GM23338 (cell line): ENCODE measurements at regions not wholly inside any gene's neighbourhood (a gene's known extent, or its start where the extent isn't known, plus 50 kb on each side); places are given as distances from the start of the nearest gene placed in this dataset.

ENCODE experiments used
- ATAC-seq: fragments of 200-7000 bp; cut with Tn5 transposase; 3 replicates; pipeline ENCODE4 v1.9.1; 2020
- DNase-seq: peaks from one replicate; pipeline ENCODE4 v3.0.0-alpha.2; 2015; ENCODE audit warnings: low spot score
- H2AFZ ChIP-seq: fragments of 200-600 bp; sonication (generic); 2 replicates; pipeline ENCODE4 v1.8.0; 2016; ENCODE audit warnings: antibody characterized with exemption, mild to moderate bottlenecking, moderate library complexity
- H3F3A ChIP-seq: fragments of 200-600 bp; sonication (generic); replicated peaks from 2 replicates; pipeline ENCODE4 v1.8.0; 2017; ENCODE audit warnings: antibody characterized with exemption, mixed run types, low read depth
- H3K27ac ChIP-seq: fragments of 200-600 bp; sonication (generic); 2 replicates; pipeline ENCODE4 v1.6.1; 2016; ENCODE audit warnings: low read depth
- H3K27me3 ChIP-seq: fragments of 200-600 bp; sonication (generic); 2 replicates; pipeline ENCODE4 v1.8.0; 2016; ENCODE audit warnings: mild to moderate bottlenecking, mixed run types, moderate library complexity; ENCODE audit not compliant: insufficient read depth
- H3K36me3 ChIP-seq: fragments of 200-600 bp; sonication (generic); 2 replicates; pipeline ENCODE4 v1.8.0; 2016; ENCODE audit warnings: mild to moderate bottlenecking; ENCODE audit not compliant: insufficient read depth
- H3K4me1 ChIP-seq: fragments of 200-600 bp; sonication (generic); 2 replicates; pipeline ENCODE4 v1.8.0; 2016; ENCODE audit warnings: mild to moderate bottlenecking, moderate library complexity; ENCODE audit not compliant: insufficient read depth
- H3K4me2 ChIP-seq: fragments of 200-600 bp; sonication (generic); 2 replicates; pipeline ENCODE4 v1.7.1; 2017; ENCODE audit warnings: mixed run types
- H3K4me3 ChIP-seq: fragments of 200-600 bp; sonication (generic); 2 replicates; pipeline ENCODE4 v1.6.1; 2016; ENCODE audit warnings: mixed run types
- H3K79me2 ChIP-seq: fragments of 200-600 bp; sonication (generic); replicated peaks from 2 replicates; pipeline ENCODE4 v1.8.0; 2017; ENCODE audit warnings: mild to moderate bottlenecking; ENCODE audit not compliant: insufficient read depth
- H3K9me2 ChIP-seq: fragments of 200-600 bp; sonication (generic); 2 replicates; pipeline ENCODE4 v1.8.0; 2017; ENCODE audit not compliant: insufficient read depth
- H4K20me1 ChIP-seq: fragments of 200-600 bp; sonication (generic); replicated peaks from 2 replicates; pipeline ENCODE4 v1.8.0; 2017; ENCODE audit warnings: mild to moderate bottlenecking; ENCODE audit not compliant: insufficient read depth
- H3K27ac Mint-ChIP-seq: 2 replicates; pipeline ENCODE4 v1.8.0; 2020; ENCODE audit warnings: inconsistent platforms, mild to moderate bottlenecking, moderate library complexity, mixed read lengths
- H3K27me3 Mint-ChIP-seq: 3 replicates; pipeline ENCODE4 v1.8.0; 2022; ENCODE audit warnings: low read depth, mild to moderate bottlenecking, moderate library complexity, mixed read lengths, inconsistent platforms; ENCODE audit not compliant: insufficient read depth, poor library complexity
- H3K36me3 Mint-ChIP-seq: 3 replicates; pipeline ENCODE4 v1.8.0; 2021; ENCODE audit warnings: low read depth, mild to moderate bottlenecking, inconsistent platforms, moderate library complexity, mixed read lengths
- H3K4me1 Mint-ChIP-seq: 3 replicates; pipeline ENCODE4 v1.8.0; 2020; ENCODE audit warnings: mild to moderate bottlenecking, inconsistent platforms, mixed read lengths
- H3K4me3 Mint-ChIP-seq: 3 replicates; pipeline ENCODE4 v1.8.0; 2021; ENCODE audit warnings: moderate library complexity, mild to moderate bottlenecking, inconsistent platforms, mixed read lengths
- H3K9me3 Mint-ChIP-seq: 3 replicates; pipeline ENCODE4 v1.8.0; 2020; ENCODE audit warnings: moderate library complexity, mild to moderate bottlenecking, inconsistent platforms, mixed read lengths
- CREB1 ChIP-seq: fragments of 250-450 bp; sonication (Bioruptor Pico); IDR thresholded peaks from 2 replicates; pipeline ENCODE4 v1.5.0; 2020; ENCODE audit warnings: low read depth, mild to moderate bottlenecking, moderate library complexity
- CTCF ChIP-seq, 2 experiments: fragments of 200-600 bp in 1 of 2; sonication (generic) in 1 of 2; conservative IDR thresholded peaks; 2 replicates each; pipeline versions ENCODE4 v1.5.1 to v1.6.1; 2016 to 2017; ENCODE audit warnings: antibody characterized with exemption in 2 of 2, low read depth in 2 of 2, mild to moderate bottlenecking in 2 of 2, moderate library complexity in 1 of 2
- ETS1 ChIP-seq: IDR thresholded peaks from 2 replicates; pipeline ENCODE4 v1.6.1; 2016; ENCODE audit warnings: antibody characterized with exemption
- EZH2 ChIP-seq: fragments of 200-600 bp; sonication (generic); IDR thresholded peaks from one replicate; pipeline ENCODE4 v1.8.0; 2017; ENCODE audit warnings: antibody characterized with exemption, mild to moderate bottlenecking, low read depth; ENCODE audit not compliant: unreplicated experiment
- JUNB ChIP-seq: IDR thresholded peaks from one replicate; pipeline ENCODE4 v1.6.1; 2016; ENCODE audit warnings: antibody characterized with exemption; ENCODE audit not compliant: unreplicated experiment
- NANOG ChIP-seq: IDR thresholded peaks from 2 replicates; pipeline ENCODE4 v1.6.1; 2016; ENCODE audit warnings: antibody characterized with exemption, borderline replicate concordance
- POLR2AphosphoS5 ChIP-seq: IDR thresholded peaks from 2 replicates; pipeline ENCODE4 v1.6.1; 2016; ENCODE audit warnings: antibody characterized with exemption, low read depth
- ZNF114 ChIP-seq: fragments of 250-450 bp; sonication (Bioruptor Pico); IDR thresholded peaks from 2 replicates; pipeline ENCODE4 v1.5.0; 2020; ENCODE audit warnings: mild to moderate bottlenecking, moderate library complexity
- ZNF331 ChIP-seq: fragments of 250-450 bp; sonication (Bioruptor Pico); IDR thresholded peaks from 2 replicates; pipeline ENCODE4 v1.5.0; 2020; ENCODE audit warnings: low read depth, mild to moderate bottlenecking, moderate library complexity
- ZNF462 ChIP-seq: fragments of 250-450 bp; sonication (Bioruptor Pico); IDR thresholded peaks from 2 replicates; pipeline ENCODE4 v1.5.0; 2020; ENCODE audit warnings: mild to moderate bottlenecking, moderate library complexity

GRCh38 chr2:7670905-7671641, 753.9 kb downstream of the RNF144A start (continued):
- TF ChIP-seq ZNF462 (CRISPR knock-in tag): no peak

- H3K27ac ChIP-seq: no peak overlapping the region
- H3K9me3 Mint-ChIP-seq: peaks cover 14% of the 10 kb centered on the region
- H3K4me3 Mint-ChIP-seq: no peak overlapping the region
- H3F3A ChIP-seq: no peaks in the 10 kb centered on the region
- peak; percentile 93 for DNase-seq
- H3K36me3 ChIP-seq: peaks cover 3% of the 10 kb centered on the region; the same call in 1 of the 2 replicates
- no peaks in the 10 kb centered on the region for H4K20me1 ChIP-seq
- H3K27me3 ChIP-seq: no peaks in the 10 kb centered on the region
- H3K79me2 ChIP-seq: no peaks in the 10 kb centered on the region
- TF ChIP-seq CTCF (conservative IDR thresholded peaks at IDR 0.05; ENCODE audit: low read depth in 2 of 2) (peak; percentile 92 to 98), POLR2AphosphoS5 (no peak), EZH2 (no peak), NANOG (no peak), ZNF114 (CRISPR knock-in tag) (peak; percentile 22; the same call in 1 of the 2 replicates), ZNF331 (no peak), JUNB (no peak), CREB1 (no peak), ETS1 (no peak)
- H3K4me2 ChIP-seq: no peak overlapping the region
- no peaks in the 10 kb centered on the region for H3K4me1 ChIP-seq
- H2AFZ ChIP-seq: no peak overlapping the region
- peaks cover 16% of the 10 kb centered on the region for H3K4me1 Mint-ChIP-seq
- H3K36me3 Mint-ChIP-seq: peaks cover 21% of the 10 kb centered on the region
- H3K27ac Mint-ChIP-seq: no peak overlapping the region
- no peak overlapping the region for H3K4me3 ChIP-seq
- H3K9me2 ChIP-seq: peaks cover 37% of the 10 kb centered on the region
- ATAC-seq: peak; percentile 99
- H3K27me3 Mint-ChIP-seq: peaks cover 5% of the 10 kb centered on the region
Observed at GRCh38 chr2:7672027-7672684, 754.9 kb downstream of the RNF144A start.
